ENCODE measurements at regions not wholly inside any gene's neighbourhood (a gene's known extent, or its start where the extent isn't known, plus 50 kb on each side); places are given as distances from the start of the nearest gene placed in this dataset.
A peak's percentile ranks its signal among the peaks of the same experiment; 100 is the strongest.

DNA sequence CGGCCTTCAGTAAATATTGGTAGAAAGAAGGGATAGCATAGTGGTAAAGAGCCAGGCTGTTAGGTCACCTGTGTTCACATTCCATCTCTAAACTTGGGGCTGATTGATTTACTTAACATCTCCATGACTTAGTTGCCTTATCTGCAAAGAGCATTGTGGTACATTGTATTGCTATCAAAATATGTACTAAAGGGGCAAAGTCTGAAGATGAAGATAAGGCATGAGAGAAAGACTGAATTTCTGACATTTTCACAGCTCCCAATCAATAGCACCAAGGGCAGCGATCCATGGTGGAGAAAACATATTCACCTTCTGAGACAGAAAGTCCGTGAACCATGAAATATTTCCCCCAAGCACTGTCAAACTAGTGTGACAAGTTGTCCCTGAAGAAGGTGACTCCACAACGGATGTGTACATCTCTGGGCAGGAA is 223.3 kb upstream of the STXBP5 start (continued):
- no peak; the same call in 1 of the 2 replicates for TF ChIP-seq MTA1 (CRISPR knock-in tag; IDR thresholded peaks at IDR 0.05; ENCODE audit: borderline replicate concordance)
- no peak; the same call in 1 of the 2 replicates for TF ChIP-seq ZNF652 (CRISPR knock-in tag; IDR thresholded peaks at IDR 0.05; ENCODE audit: borderline replicate concordance, low read depth)
- TF ChIP-seq, protein P1, sequence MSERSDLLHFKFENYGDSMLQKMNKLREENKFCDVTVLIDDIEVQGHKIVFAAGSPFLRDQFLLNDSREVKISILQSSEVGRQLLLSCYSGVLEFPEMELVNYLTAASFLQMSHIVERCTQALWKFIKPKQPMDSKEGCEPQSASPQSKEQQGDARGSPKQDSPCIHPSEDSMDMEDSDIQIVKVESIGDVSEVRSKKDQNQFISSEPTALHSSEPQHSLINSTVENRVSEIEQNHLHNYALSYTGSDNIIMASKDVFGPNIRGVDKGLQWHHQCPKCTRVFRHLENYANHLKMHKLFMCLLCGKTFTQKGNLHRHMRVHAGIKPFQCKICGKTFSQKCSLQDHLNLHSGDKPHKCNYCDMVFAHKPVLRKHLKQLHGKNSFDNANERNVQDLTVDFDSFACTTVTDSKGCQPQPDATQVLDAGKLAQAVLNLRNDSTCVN (CRISPR knock-in tag; IDR thresholded peaks at IDR 0.05; ENCODE audit: borderline replicate concordance): no peak
- TF ChIP-seq PCBP1 (IDR thresholded peaks at IDR 0.05; ENCODE audit: borderline replicate concordance, low read depth, low read length): no peak
- no peak for TF ChIP-seq ZC3H13 (CRISPR knock-in tag; IDR thresholded peaks at IDR 0.05)
- TF ChIP-seq, protein P2, sequence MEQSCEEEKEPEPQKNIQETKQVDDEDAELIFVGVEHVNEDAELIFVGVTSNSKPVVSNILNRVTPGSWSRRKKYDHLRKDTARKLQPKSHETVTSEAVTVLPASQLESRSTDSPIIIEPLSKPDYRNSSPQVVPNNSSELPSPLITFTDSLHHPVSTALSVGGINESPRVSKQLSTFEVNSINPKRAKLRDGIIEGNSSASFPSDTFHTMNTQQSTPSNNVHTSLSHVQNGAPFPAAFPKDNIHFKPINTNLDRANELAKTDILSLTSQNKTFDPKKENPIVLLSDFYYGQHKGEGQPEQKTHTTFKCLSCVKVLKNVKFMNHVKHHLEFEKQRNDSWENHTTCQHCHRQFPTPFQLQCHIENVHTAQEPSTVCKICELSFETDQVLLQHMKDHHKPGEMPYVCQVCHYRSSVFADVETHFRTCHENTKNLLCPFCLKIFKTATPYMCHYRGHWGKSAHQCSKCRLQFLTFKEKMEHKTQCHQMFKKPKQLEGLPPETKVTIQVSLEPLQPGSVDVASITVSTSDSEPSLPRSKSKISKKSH (CRISPR knock-in tag; IDR thresholded peaks at IDR 0.05; ENCODE audit: borderline replicate concordance): no peak
- TF ChIP-seq, protein P3, sequence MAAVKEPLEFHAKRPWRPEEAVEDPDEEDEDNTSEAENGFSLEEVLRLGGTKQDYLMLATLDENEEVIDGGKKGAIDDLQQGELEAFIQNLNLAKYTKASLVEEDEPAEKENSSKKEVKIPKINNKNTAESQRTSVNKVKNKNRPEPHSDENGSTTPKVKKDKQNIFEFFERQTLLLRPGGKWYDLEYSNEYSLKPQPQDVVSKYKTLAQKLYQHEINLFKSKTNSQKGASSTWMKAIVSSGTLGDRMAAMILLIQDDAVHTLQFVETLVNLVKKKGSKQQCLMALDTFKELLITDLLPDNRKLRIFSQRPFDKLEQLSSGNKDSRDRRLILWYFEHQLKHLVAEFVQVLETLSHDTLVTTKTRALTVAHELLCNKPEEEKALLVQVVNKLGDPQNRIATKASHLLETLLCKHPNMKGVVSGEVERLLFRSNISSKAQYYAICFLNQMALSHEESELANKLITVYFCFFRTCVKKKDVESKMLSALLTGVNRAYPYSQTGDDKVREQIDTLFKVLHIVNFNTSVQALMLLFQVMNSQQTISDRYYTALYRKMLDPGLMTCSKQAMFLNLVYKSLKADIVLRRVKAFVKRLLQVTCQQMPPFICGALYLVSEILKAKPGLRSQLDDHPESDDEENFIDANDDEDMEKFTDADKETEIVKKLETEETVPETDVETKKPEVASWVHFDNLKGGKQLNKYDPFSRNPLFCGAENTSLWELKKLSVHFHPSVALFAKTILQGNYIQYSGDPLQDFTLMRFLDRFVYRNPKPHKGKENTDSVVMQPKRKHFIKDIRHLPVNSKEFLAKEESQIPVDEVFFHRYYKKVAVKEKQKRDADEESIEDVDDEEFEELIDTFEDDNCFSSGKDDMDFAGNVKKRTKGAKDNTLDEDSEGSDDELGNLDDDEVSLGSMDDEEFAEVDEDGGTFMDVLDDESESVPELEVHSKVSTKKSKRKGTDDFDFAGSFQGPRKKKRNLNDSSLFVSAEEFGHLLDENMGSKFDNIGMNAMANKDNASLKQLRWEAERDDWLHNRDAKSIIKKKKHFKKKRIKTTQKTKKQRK (IDR thresholded peaks at IDR 0.05; ENCODE audit: low read length): no peak
- TF ChIP-seq, protein P4, sequence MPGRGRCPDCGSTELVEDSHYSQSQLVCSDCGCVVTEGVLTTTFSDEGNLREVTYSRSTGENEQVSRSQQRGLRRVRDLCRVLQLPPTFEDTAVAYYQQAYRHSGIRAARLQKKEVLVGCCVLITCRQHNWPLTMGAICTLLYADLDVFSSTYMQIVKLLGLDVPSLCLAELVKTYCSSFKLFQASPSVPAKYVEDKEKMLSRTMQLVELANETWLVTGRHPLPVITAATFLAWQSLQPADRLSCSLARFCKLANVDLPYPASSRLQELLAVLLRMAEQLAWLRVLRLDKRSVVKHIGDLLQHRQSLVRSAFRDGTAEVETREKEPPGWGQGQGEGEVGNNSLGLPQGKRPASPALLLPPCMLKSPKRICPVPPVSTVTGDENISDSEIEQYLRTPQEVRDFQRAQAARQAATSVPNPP (CRISPR knock-in tag; IDR thresholded peaks at IDR 0.05): peak; percentile 90
- TF ChIP-seq HMG20B (CRISPR knock-in tag; conservative IDR thresholded peaks at IDR 0.05): peak; percentile 90
- peak; percentile 83; the same call in 1 of the 2 replicates for TF ChIP-seq SIX1 (CRISPR knock-in tag; IDR thresholded peaks at IDR 0.05; ENCODE audit: borderline replicate concordance)
- peak; percentile 66; the same call in 1 of the 2 replicates for TF ChIP-seq ZNF292 (CRISPR knock-in tag; IDR thresholded peaks at IDR 0.05; ENCODE audit: borderline replicate concordance, low read depth)
- TF ChIP-seq, protein P5, sequence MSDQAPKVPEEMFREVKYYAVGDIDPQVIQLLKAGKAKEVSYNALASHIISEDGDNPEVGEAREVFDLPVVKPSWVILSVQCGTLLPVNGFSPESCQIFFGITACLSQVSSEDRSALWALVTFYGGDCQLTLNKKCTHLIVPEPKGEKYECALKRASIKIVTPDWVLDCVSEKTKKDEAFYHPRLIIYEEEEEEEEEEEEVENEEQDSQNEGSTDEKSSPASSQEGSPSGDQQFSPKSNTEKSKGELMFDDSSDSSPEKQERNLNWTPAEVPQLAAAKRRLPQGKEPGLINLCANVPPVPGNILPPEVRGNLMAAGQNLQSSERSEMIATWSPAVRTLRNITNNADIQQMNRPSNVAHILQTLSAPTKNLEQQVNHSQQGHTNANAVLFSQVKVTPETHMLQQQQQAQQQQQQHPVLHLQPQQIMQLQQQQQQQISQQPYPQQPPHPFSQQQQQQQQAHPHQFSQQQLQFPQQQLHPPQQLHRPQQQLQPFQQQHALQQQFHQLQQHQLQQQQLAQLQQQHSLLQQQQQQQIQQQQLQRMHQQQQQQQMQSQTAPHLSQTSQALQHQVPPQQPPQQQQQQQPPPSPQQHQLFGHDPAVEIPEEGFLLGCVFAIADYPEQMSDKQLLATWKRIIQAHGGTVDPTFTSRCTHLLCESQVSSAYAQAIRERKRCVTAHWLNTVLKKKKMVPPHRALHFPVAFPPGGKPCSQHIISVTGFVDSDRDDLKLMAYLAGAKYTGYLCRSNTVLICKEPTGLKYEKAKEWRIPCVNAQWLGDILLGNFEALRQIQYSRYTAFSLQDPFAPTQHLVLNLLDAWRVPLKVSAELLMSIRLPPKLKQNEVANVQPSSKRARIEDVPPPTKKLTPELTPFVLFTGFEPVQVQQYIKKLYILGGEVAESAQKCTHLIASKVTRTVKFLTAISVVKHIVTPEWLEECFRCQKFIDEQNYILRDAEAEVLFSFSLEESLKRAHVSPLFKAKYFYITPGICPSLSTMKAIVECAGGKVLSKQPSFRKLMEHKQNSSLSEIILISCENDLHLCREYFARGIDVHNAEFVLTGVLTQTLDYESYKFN (CRISPR knock-in tag; conservative IDR thresholded peaks at IDR 0.05): peak; percentile 96
- peak; percentile 82 for TF ChIP-seq GFI1 (CRISPR knock-in tag; IDR thresholded peaks at IDR 0.05; ENCODE audit: borderline replicate concordance)
- TF ChIP-seq MEIS1 (CRISPR knock-in tag; IDR thresholded peaks at IDR 0.05; ENCODE audit: borderline replicate concordance): peak; percentile 63; the same call in 1 of the 2 replicates
- TF ChIP-seq ZNF816 (CRISPR knock-in tag; IDR thresholded peaks at IDR 0.05; ENCODE audit: borderline replicate concordance): no peak
- TF ChIP-seq, protein P6, sequence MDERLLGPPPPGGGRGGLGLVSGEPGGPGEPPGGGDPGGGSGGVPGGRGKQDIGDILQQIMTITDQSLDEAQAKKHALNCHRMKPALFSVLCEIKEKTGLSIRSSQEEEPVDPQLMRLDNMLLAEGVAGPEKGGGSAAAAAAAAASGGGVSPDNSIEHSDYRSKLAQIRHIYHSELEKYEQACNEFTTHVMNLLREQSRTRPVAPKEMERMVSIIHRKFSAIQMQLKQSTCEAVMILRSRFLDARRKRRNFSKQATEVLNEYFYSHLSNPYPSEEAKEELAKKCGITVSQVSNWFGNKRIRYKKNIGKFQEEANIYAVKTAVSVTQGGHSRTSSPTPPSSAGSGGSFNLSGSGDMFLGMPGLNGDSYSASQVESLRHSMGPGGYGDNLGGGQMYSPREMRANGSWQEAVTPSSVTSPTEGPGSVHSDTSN (CRISPR knock-in tag; IDR thresholded peaks at IDR 0.05): no peak
